Subcutaneous abdominal adipose tissue (tissue), 5 donors: ENCODE measurements at regions not wholly inside any gene's neighbourhood (a gene's known extent, or its start where the extent isn't known, plus 50 kb on each side); places are given as distances from the start of the nearest gene placed in this dataset.

Source experiments
- H3K27ac ChIP-seq: one replicate; pipeline ENCODE4 v1.7.0; 2013; ENCODE audit warnings: low read depth, mild to moderate bottlenecking, inconsistent platforms, low read length, moderate library complexity
- H3K27me3 ChIP-seq, 5 donors: one replicate each; pipeline ENCODE4 v1.7.0; 2013; ENCODE audit warnings: low read length in 5 of 5, inconsistent platforms in 1 of 5; ENCODE audit not compliant: control insufficient read depth in 5 of 5, insufficient read depth in 4 of 5
- H3K36me3 ChIP-seq, 5 donors: one replicate each; pipeline ENCODE4 v1.7.0; 2013; ENCODE audit warnings: low read length in 5 of 5; ENCODE audit not compliant: control insufficient read depth in 5 of 5, insufficient read depth in 5 of 5
- H3K4me1 ChIP-seq, 5 donors: one replicate each; pipeline ENCODE4 v1.7.0; 2013; ENCODE audit warnings: low read length in 5 of 5, mild to moderate bottlenecking in 3 of 5, moderate library complexity in 1 of 5; ENCODE audit not compliant: control insufficient read depth in 5 of 5, insufficient read depth in 5 of 5
- H3K4me3 ChIP-seq, 5 donors: one replicate each; pipeline ENCODE4 v1.7.0; 2013; ENCODE audit warnings: low read length in 5 of 5, low read depth in 1 of 5
- H3K9ac ChIP-seq, 5 donors: one replicate each; pipeline ENCODE4 v1.7.0; 2013; ENCODE audit warnings: low read length in 5 of 5, mild to moderate bottlenecking in 4 of 5, moderate library complexity in 3 of 5
- H3K9me3 ChIP-seq, 5 donors: one replicate each; pipeline ENCODE4 v1.7.0; 2013; ENCODE audit warnings: low read length in 5 of 5; ENCODE audit not compliant: control insufficient read depth in 5 of 5
- donor health status: healthy.
- donor health status: healthy.
- donor health status: healthy.
- donor health status: healthy.
- donor health status: healthy.

- peaks cover 0 to 14% (median 0%) of the 10 kb centered on the region in 5 donors for H3K4me1 ChIP-seq
- no peak overlapping the region for H3K4me3 ChIP-seq
- H3K27me3 ChIP-seq: no peaks in the 10 kb centered on the region
- peak overlapping the region in 1 of 5 donors; percentile 44 for H3K9ac ChIP-seq
- H3K9me3 ChIP-seq: no peaks in the 10 kb centered on the region
- no peak overlapping the region for H3K27ac ChIP-seq
- no peaks in the 10 kb centered on the region for H3K36me3 ChIP-seq
Measured at GRCh38 chr4:101730291-101731117, 60.0 kb upstream of the BANK1 start.

DNA sequence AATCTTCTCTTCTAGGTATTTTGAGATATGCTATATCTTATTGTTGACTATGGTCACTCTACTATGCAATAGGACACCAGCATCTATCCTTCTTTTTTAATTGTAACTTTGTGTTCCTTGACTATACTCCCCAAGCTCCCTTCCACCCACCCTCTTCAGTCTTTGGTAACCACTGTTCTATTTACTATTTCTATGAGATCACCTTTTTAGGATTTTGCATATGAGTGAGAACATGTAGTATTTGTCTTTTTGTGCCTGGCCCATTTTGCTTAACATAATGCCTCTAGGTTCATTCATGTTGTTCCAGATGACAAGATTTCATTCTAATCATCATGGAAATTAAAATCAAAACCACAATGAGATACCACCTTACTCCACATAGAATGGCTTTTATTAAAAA lies 63.3 kb upstream of the BANK1 start:
- H3K4me1 ChIP-seq: peaks cover 0 to 4% (median 0%) of the 10 kb centered on the region in 5 donors
- H3K27ac ChIP-seq: no peak overlapping the region
- no peaks in the 10 kb centered on the region for H3K9me3 ChIP-seq
- no peaks in the 10 kb centered on the region for H3K36me3 ChIP-seq
- H3K4me3 ChIP-seq: no peak overlapping the region
- no peaks in the 10 kb centered on the region for H3K27me3 ChIP-seq
- no peak overlapping the region for H3K9ac ChIP-seq

- Histone ChIP-seq H3K4me1 (peaks cover 0 to 4% (median 0%) of the 10 kb centered on the region in 5 donors), H3K9me3 (no peaks in the 10 kb centered on the region), H3K4me3 (no peak overlapping the region), H3K27ac (no peak overlapping the region), H3K9ac (no peak overlapping the region), H3K27me3 (no peaks in the 10 kb centered on the region), H3K36me3 (no peaks in the 10 kb centered on the region)
Measured at GRCh38 chr4:101724093-101724492, 66.4 kb upstream of the BANK1 start.

DNA sequence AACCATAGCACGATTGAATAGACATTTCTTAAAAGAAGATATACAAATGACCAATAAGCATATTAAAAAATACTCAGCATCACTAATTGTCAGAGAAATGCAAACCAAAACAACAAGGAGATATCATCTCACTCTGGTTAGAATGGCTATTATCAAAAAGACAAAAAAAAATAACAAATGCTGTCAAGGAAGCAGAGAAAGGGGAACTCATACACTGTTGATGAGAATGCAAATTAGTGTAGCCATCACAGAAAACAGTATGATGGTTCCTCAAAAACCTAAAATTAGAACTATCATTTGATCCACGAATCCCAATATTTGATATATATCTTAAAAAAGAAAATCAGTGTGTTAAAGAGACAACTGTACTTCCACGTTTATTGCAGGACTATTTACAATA lies 71.7 kb upstream of the BANK1 start:
- Histone ChIP-seq H3K27me3 (no peaks in the 10 kb centered on the region), H3K36me3 (no peaks in the 10 kb centered on the region), H3K9ac (no peak overlapping the region), H3K4me1 (no peaks in the 10 kb centered on the region), H3K27ac (no peak overlapping the region), H3K9me3 (peaks cover 0 to 12% (median 3%) of the 10 kb centered on the region in 5 donors), H3K4me3 (no peak overlapping the region)

DNA sequence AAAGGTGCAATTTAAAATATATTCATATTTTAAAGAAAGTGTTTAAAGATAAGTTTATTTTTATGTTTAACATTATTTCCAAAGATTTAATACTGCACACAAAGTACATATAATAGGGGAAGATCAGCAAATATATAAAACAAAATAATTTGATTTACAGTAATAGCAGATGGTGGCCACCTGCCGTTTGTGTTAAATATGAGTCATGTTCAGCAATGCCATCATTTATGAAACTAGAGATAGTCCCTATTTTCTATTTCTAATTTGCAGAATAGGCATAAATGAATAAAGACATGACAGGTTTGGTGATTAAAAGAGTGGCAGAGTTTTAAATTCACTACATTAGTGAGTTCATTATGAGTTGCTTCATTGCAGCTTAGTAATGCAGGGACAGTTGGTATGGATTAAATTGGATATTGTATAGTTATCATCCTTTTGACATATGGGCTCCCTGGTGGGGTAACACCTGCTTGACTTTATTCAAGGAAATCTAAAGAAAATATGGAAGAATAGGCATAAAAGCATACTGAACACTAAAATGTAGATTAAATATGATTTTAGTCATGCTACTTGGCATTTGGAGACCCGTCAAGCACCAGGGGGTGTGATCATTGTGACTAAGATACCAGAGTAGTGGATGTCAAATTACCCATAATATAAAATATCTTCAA lies 78.8 kb upstream of the BANK1 start:
- Histone ChIP-seq H3K4me3 (no peak overlapping the region), H3K27ac (no peak overlapping the region), H3K36me3 (no peaks in the 10 kb centered on the region), H3K9ac (no peak overlapping the region), H3K4me1 (no peaks in the 10 kb centered on the region), H3K27me3 (no peaks in the 10 kb centered on the region), H3K9me3 (peaks cover 1 to 6% (median 5%) of the 10 kb centered on the region in 5 donors)

DNA sequence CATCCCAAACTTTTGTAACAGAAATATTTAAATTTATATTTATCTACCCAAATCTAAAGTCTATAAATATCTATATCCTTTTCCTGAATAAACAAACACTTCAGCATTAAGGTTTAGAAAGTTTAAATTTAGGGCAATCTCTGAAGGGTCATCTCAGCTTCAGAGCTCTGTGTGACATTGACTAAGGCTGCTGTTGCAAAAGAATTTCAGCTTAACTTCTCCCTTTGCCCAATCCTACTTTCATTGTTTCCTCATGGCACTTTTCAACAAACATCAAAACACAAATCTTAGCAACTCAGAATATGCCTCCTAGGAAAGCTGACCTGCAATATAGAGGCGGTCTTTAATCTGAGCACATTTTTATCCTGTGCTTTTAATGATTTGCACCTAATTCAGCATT lies 79.7 kb upstream of the BANK1 start:
- peaks cover 4 to 11% (median 9%) of the 10 kb centered on the region in 5 donors for H3K9me3 ChIP-seq

DNA sequence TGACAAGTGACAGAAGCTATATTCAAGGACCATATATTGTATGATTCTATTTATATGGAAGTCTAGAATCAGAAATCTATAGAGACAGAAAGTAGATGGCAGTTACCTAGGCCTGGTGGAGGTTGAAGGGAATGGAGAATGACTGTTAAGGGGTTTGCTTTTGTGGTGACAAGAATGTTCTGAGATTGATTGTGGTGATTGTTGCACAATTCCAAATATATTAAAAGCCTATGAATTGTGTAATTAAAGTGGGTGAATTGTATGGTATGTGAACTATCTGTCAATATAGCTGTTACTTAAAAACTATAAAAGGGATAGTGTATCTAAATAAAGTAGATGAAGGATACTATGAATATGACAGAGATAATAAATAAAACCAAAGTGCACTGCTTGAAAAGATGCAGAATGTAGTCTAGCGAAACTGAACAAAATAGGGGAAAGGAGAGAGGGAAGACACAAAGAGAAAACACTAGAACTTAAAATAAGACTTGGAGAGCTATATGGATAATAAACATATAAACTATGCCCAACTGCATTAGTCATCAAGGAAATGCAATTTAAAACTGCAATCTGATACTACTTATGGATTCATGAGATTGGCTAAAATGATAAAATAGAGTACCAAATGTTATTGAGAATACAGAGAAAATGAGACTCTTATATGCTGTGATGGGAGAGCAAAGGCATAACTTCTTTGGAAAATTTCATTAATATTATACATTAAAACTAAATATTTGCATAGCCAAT lies 82.1 kb upstream of the BANK1 start:
- Histone ChIP-seq H3K27me3 (no peaks in the 10 kb centered on the region), H3K36me3 (no peaks in the 10 kb centered on the region), H3K27ac (no peak overlapping the region), H3K4me1 (no peaks in the 10 kb centered on the region), H3K9me3 (peaks cover 4 to 10% (median 6%) of the 10 kb centered on the region in 5 donors), H3K4me3 (no peak overlapping the region), H3K9ac (no peak overlapping the region)

More for the DNA sequence above, 79.7 kb upstream of the BANK1 start:
- Histone ChIP-seq H3K27ac (no peak overlapping the region), H3K27me3 (no peaks in the 10 kb centered on the region), H3K4me3 (no peak overlapping the region), H3K36me3 (no peaks in the 10 kb centered on the region), H3K4me1 (no peaks in the 10 kb centered on the region), H3K9ac (no peak overlapping the region)

GRCh38 chr4:101707596-101707995 lies 82.9 kb upstream of the BANK1 start:
- Histone ChIP-seq H3K4me3 (no peak overlapping the region), H3K4me1 (no peaks in the 10 kb centered on the region), H3K9ac (no peak overlapping the region), H3K27me3 (no peaks in the 10 kb centered on the region), H3K36me3 (no peaks in the 10 kb centered on the region), H3K27ac (no peak overlapping the region), H3K9me3 (peaks cover 4 to 10% (median 6%) of the 10 kb centered on the region in 5 donors)

GRCh38 chr4:101706535-101707057 lies 83.9 kb upstream of the BANK1 start:
- Histone ChIP-seq H3K4me3 (no peak overlapping the region), H3K27ac (no peak overlapping the region), H3K9me3 (peaks cover 4 to 10% (median 6%) of the 10 kb centered on the region in 5 donors), H3K36me3 (no peaks in the 10 kb centered on the region), H3K4me1 (no peaks in the 10 kb centered on the region), H3K9ac (no peak overlapping the region), H3K27me3 (no peaks in the 10 kb centered on the region)
